IMR-90 (cell line): ENCODE measurements at regions not wholly inside any gene's neighbourhood (a gene's known extent, or its start where the extent isn't known, plus 50 kb on each side); places are given as distances from the start of the nearest gene placed in this dataset.

Experiments used
- ATAC-seq: fragments of 200-7000 bp; cut with Tn5 transposase; 2 replicates; pipeline ENCODE4 v1.9.1; 2020; ENCODE audit warnings: low read depth, mild to moderate bottlenecking, moderate library complexity
- BruUV-seq: library from RNA; stranded (reverse); fragments of 400-500 nt; replicated peaks from 2 replicates; lab custom pipeline; 2021; lab: Mats Ljungman, UMichigan
- CTCF ChIA-PET: fragments of 300-600 bp; formaldehyde crosslinking; extraction: SDS; loops from one replicate; lab custom pipeline; 2021; ENCODE audit warnings: antibody characterized with exemption; lab: Yijun Ruan, JAX
- POLR2A ChIA-PET: fragments of 300-600 bp; sonication (Branson Sonifier 250); formaldehyde crosslinking; loops from one replicate; lab custom pipeline; 2022; ENCODE audit warnings: antibody characterized with exemption; ENCODE audit not compliant: unreplicated experiment; lab: Charles Lee
- DNase-seq: peaks from one replicate; pipeline ENCODE4 v3.0.0; 2013
- H2AFZ ChIP-seq: replicated peaks from 2 replicates; pipeline ENCODE3; 2013; ENCODE audit warnings: low read length, mild to moderate bottlenecking; ENCODE audit not compliant: poor library complexity
- H2AK5ac ChIP-seq: 2 replicates; pipeline ENCODE4 v1.6.1; 2013; ENCODE audit warnings: low read depth, low read length, inconsistent platforms
- H2AK9ac ChIP-seq: replicated peaks from 2 replicates; pipeline ENCODE3; 2013; ENCODE audit warnings: mild to moderate bottlenecking, low read depth, low read length, moderate library complexity; ENCODE audit not compliant: poor library complexity
- H2BK120ac ChIP-seq: 2 replicates; pipeline ENCODE4 v1.6.1; 2013; ENCODE audit warnings: low read depth, low read length, inconsistent platforms
- H2BK15ac ChIP-seq: 3 replicates; pipeline ENCODE4 v1.6.1; 2013; ENCODE audit warnings: low read depth, low read length, inconsistent platforms
- H2BK20ac ChIP-seq: 2 replicates; pipeline ENCODE4 v1.6.1; 2013; ENCODE audit warnings: low read depth, mild to moderate bottlenecking, inconsistent platforms, low read length, moderate library complexity
- H2BK5ac ChIP-seq: 2 replicates; pipeline ENCODE4 v1.6.1; 2013; ENCODE audit warnings: mild to moderate bottlenecking, low read depth, low read length, inconsistent platforms; ENCODE audit not compliant: poor library complexity, severe bottlenecking
- H3K14ac ChIP-seq: replicated peaks from 2 replicates; pipeline ENCODE4 v1.6.1; 2013; ENCODE audit warnings: low read depth, low read length, inconsistent platforms
- H3K18ac ChIP-seq: 2 replicates; pipeline ENCODE4 v1.6.1; 2013; ENCODE audit warnings: low read depth, low read length, control low read depth
- H3K23ac ChIP-seq: 2 replicates; pipeline ENCODE4 v1.6.1; 2013; ENCODE audit warnings: low read depth, low read length, inconsistent platforms
- H3K27ac ChIP-seq: 2 replicates; pipeline ENCODE4 v1.5.1; 2013; ENCODE audit warnings: mild to moderate bottlenecking, control low read depth, low read length; ENCODE audit not compliant: insufficient read depth
- H3K27me3 ChIP-seq: 2 replicates; pipeline ENCODE4 v1.6.1; 2013; ENCODE audit warnings: low read length; ENCODE audit not compliant: control insufficient read depth, insufficient read depth
- H3K36me3 ChIP-seq: 2 replicates; pipeline ENCODE4 v1.6.1; 2013; ENCODE audit warnings: low read length, mixed read lengths; ENCODE audit not compliant: control insufficient read depth, insufficient read depth
- H3K4ac ChIP-seq: 2 replicates; pipeline ENCODE4 v1.6.1; 2013; ENCODE audit warnings: low read depth, low read length, inconsistent platforms
- H3K4me1 ChIP-seq: 2 replicates; pipeline ENCODE4 v1.6.1; 2013; ENCODE audit warnings: low read length, mixed read lengths; ENCODE audit not compliant: control insufficient read depth, insufficient read depth
- H3K4me2 ChIP-seq: 2 replicates; pipeline ENCODE4 v1.6.1; 2013; ENCODE audit warnings: low read depth, mild to moderate bottlenecking, control low read depth, low read length, moderate library complexity
- H3K4me3 ChIP-seq: 2 replicates; pipeline ENCODE4 v1.5.1; 2013; ENCODE audit warnings: low read depth, mild to moderate bottlenecking, control low read depth, low read length, moderate library complexity; ENCODE audit not compliant: insufficient read depth
- H3K56ac ChIP-seq: 2 replicates; pipeline ENCODE4 v1.6.1; 2013; ENCODE audit warnings: low read length, inconsistent platforms; ENCODE audit not compliant: insufficient read depth; ENCODE audit errors: extremely low read depth
- H3K79me1 ChIP-seq, 2 experiments: 2 replicates each; pipeline ENCODE4 v1.6.1; 2013; ENCODE audit warnings: low read length in 2 of 2, inconsistent platforms in 1 of 2, low read depth in 1 of 2
- H3K9ac ChIP-seq: 2 replicates; pipeline ENCODE4 v1.6.1; 2013; ENCODE audit warnings: low read depth, low read length, control low read depth
- H3K9me1 ChIP-seq: 2 replicates; pipeline ENCODE4 v1.6.1; 2013; ENCODE audit warnings: low read length, inconsistent platforms; ENCODE audit not compliant: insufficient read depth
- H3K9me3 ChIP-seq: 2 replicates; pipeline ENCODE4 v1.6.1; 2013; ENCODE audit warnings: low read length; ENCODE audit not compliant: control insufficient read depth, insufficient read depth
- H4K20me1 ChIP-seq: 2 replicates; pipeline ENCODE4 v1.6.1; 2013; ENCODE audit warnings: low read length, inconsistent platforms; ENCODE audit not compliant: insufficient read depth
- H4K5ac ChIP-seq: 2 replicates; pipeline ENCODE4 v1.6.1; 2013; ENCODE audit warnings: mild to moderate bottlenecking, low read depth, low read length, control low read depth
- H4K8ac ChIP-seq, 2 experiments: 2 replicates each; pipeline ENCODE4 v1.6.1; 2013; ENCODE audit warnings: low read depth in 2 of 2, low read length in 2 of 2, control low read depth in 1 of 2, inconsistent platforms in 1 of 2
- H4K91ac ChIP-seq: 2 replicates; pipeline ENCODE4 v1.6.1; 2013; ENCODE audit warnings: low read depth, low read length, inconsistent platforms; ENCODE audit not compliant: insufficient read depth
- MAZ ChIP-seq: IDR thresholded peaks from 2 replicates; pipeline ENCODE4 v1.6.1; 2012; ENCODE audit warnings: low read depth, mild to moderate bottlenecking, low read length, improper control_type of control experiment, moderate library complexity, borderline replicate concordance
- MXI1 ChIP-seq: IDR thresholded peaks from 2 replicates; pipeline ENCODE4 v1.6.1; 2012; ENCODE audit warnings: low read depth, mild to moderate bottlenecking, low read length, moderate library complexity, borderline replicate concordance
- WGBS, 2 experiments: methylation state at CpG; one replicate each; pipeline versions ENCODE4 v1.1.5 to v1.1.7; 2013; ENCODE audit warnings: missing lambda C conversion rate in 2 of 2; ENCODE audit not compliant: insufficient read length in 1 of 2; ENCODE audit errors: extremely low coverage in 2 of 2; 5-methylcytosine and 5-hydroxymethylcytosine counted together
- dilution Hi-C: fragments of 300-500 bp; cut with HindIII; formaldehyde crosslinking; loops from one replicate; pipeline ENCODE4 v1.14.3; 2018; ENCODE audit warnings: low sequenced_read_pairs; ENCODE audit not compliant: unreplicated experiment
- in situ Hi-C: fragments of 300-500 bp; cut with MboI; formaldehyde crosslinking; loops from 3 replicates; pipeline ENCODE4 v1.14.3; 2019; ENCODE audit warnings: low sequenced_read_pairs, inconsistent platforms, mixed read lengths
- intact Hi-C: fragments of 100-400 bp; cut with micrococcal nuclease; formaldehyde crosslinking; loops from 2 replicates; pipeline ENCODE4 v1.10.0; 2022
- TF ChIP-seq, protein P1 (sequence below): conservative IDR thresholded peaks from 2 replicates; pipeline ENCODE4 v1.5.1; 2012; ENCODE audit warnings: mild to moderate bottlenecking, low read depth, low read length, improper control_type of control experiment

DNA sequence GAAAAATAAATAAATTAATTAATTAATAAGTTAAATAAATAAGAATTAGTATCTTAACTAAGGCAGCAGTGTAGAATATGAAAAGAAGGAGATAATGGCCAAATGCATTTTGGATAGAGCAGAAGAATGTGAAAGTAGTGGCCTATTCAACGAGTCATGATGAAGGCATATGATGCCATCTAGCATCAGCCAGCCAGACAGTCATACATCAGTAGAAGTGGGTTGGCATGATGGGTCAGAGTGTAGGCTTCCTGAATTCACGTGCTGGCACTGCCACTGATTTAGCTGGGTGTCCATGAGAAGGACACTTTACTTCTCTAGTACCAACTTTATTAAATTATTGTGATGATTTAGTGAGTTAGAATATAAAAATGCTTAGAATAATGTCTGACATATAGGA, 256.1 kb upstream of the ARPP21 start:
- ATAC-seq, result no peak
- in situ Hi-C loops (no loop called here), intact Hi-C loops (no loop called here), dilution Hi-C loops (no loop called here)
- H3K36me3 ChIP-seq, result no peaks in the 10 kb centered on the region
- H3K4me2 ChIP-seq, result no peak overlapping the region
- no peak overlapping the region for H2BK120ac ChIP-seq
- H3K18ac ChIP-seq, result no peak overlapping the region
- peaks cover 8% of the 10 kb centered on the region for H3K9me3 ChIP-seq
- no peak overlapping the region for H3K4ac ChIP-seq
- H3K23ac ChIP-seq, result no peak overlapping the region
- no peak overlapping the region for H4K8ac ChIP-seq
- H3K4me3 ChIP-seq, result no peak overlapping the region
- no peak overlapping the region for H4K91ac ChIP-seq
- no peak for DNase-seq
- H2AFZ ChIP-seq, result no peak overlapping the region
- H2BK5ac ChIP-seq, result no peak overlapping the region
- no peak overlapping the region for H3K14ac ChIP-seq
- no peak overlapping the region for H2BK20ac ChIP-seq
- no peaks in the 10 kb centered on the region for H4K20me1 ChIP-seq
- no peak overlapping the region for H2AK5ac ChIP-seq
- no peaks in the 10 kb centered on the region for H3K9me1 ChIP-seq
- no peak overlapping the region for H3K56ac ChIP-seq
- no peaks in the 10 kb centered on the region for H3K79me1 ChIP-seq
- H3K27me3 ChIP-seq, result no peaks in the 10 kb centered on the region
- H4K5ac ChIP-seq, result no peak overlapping the region
- ChIA-PET CTCF (no interaction called here), POLR2A (no interaction called here)
- WGBS, 2 experiments, result no CpG with 5 or more reads among the region's 2 CpGs
- H2BK15ac ChIP-seq, result no peak overlapping the region
- BruUV-seq, result no TSS peak
- H2AK9ac ChIP-seq, result no peak overlapping the region
- no peak overlapping the region for H3K9ac ChIP-seq
- no peak overlapping the region for H3K27ac ChIP-seq
- TF ChIP-seq MAZ (no peak), MXI1 (no peak)
- TF ChIP-seq, protein P1, sequence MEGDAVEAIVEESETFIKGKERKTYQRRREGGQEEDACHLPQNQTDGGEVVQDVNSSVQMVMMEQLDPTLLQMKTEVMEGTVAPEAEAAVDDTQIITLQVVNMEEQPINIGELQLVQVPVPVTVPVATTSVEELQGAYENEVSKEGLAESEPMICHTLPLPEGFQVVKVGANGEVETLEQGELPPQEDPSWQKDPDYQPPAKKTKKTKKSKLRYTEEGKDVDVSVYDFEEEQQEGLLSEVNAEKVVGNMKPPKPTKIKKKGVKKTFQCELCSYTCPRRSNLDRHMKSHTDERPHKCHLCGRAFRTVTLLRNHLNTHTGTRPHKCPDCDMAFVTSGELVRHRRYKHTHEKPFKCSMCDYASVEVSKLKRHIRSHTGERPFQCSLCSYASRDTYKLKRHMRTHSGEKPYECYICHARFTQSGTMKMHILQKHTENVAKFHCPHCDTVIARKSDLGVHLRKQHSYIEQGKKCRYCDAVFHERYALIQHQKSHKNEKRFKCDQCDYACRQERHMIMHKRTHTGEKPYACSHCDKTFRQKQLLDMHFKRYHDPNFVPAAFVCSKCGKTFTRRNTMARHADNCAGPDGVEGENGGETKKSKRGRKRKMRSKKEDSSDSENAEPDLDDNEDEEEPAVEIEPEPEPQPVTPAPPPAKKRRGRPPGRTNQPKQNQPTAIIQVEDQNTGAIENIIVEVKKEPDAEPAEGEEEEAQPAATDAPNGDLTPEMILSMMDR, result no peak
- H3K4me1 ChIP-seq, result no peaks in the 10 kb centered on the region
